ENCODE measurements at regions not wholly inside any gene's neighbourhood (a gene's known extent, or its start where the extent isn't known, plus 50 kb on each side); places are given as distances from the start of the nearest gene placed in this dataset.

GRCh38 chr6:98747273-98747672, 87.1 kb upstream of the POU3F2 start:
- H3K4me3 ChIP-seq (ENCODE audit: low read length, poor library complexity, severe bottlenecking): no peak overlapping the region
- H3K9me2 ChIP-seq (replicated peaks; ENCODE audit: low read depth, low read length): no peaks in the 10 kb centered on the region
- H2AFZ ChIP-seq (ENCODE audit: low read length): no peak overlapping the region
- H3K4me2 ChIP-seq (ENCODE audit: low read depth, low read length, poor library complexity, severe bottlenecking): no peak overlapping the region
- H3K27me3 ChIP-seq (ENCODE audit: insufficient read depth, low read length, poor library complexity, severe bottlenecking): no peaks in the 10 kb centered on the region
- TF ChIP-seq EZH2phosphoT487 (IDR thresholded peaks at IDR 0.05; ENCODE audit: borderline replicate concordance): no peak
- no peak for TF ChIP-seq CTCF (conservative IDR thresholded peaks at IDR 0.05; ENCODE audit: low read length)
- no peak overlapping the region for H3K9ac ChIP-seq (ENCODE audit: low read depth, low read length, poor library complexity, severe bottlenecking)
- H3K4me1 ChIP-seq (ENCODE audit: insufficient read depth, low read length, poor library complexity, severe bottlenecking): no peaks in the 10 kb centered on the region
- H3K36me3 ChIP-seq (ENCODE audit: insufficient read depth, low read length): no peaks in the 10 kb centered on the region
- H4K20me1 ChIP-seq (ENCODE audit: insufficient read depth, low read length, poor library complexity, severe bottlenecking): no peaks in the 10 kb centered on the region
- no peaks in the 10 kb centered on the region for H3K9me3 ChIP-seq (ENCODE audit: insufficient read depth, low read depth, low read length)
- H3F3A ChIP-seq (ENCODE audit: low read depth): no peaks in the 10 kb centered on the region
- H3K79me2 ChIP-seq (ENCODE audit: insufficient read depth, low read length): no peaks in the 10 kb centered on the region

GRCh38 chr6:98747960-98748359, 86.4 kb upstream of the POU3F2 start:
- Histone ChIP-seq H3F3A (ENCODE audit: low read depth) (no peaks in the 10 kb centered on the region), H3K9me2 (replicated peaks; ENCODE audit: low read depth, low read length) (no peaks in the 10 kb centered on the region), H4K20me1 (ENCODE audit: insufficient read depth, low read length, poor library complexity, severe bottlenecking) (no peaks in the 10 kb centered on the region), H3K9me3 (ENCODE audit: insufficient read depth, low read depth, low read length) (no peaks in the 10 kb centered on the region), H2AFZ (ENCODE audit: low read length) (no peak overlapping the region), H3K4me3 (ENCODE audit: low read length, poor library complexity, severe bottlenecking) (no peak overlapping the region), H3K27me3 (ENCODE audit: insufficient read depth, low read length, poor library complexity, severe bottlenecking) (no peaks in the 10 kb centered on the region), H3K36me3 (ENCODE audit: insufficient read depth, low read length) (no peaks in the 10 kb centered on the region), H3K4me2 (ENCODE audit: low read depth, low read length, poor library complexity, severe bottlenecking) (no peak overlapping the region), H3K79me2 (ENCODE audit: insufficient read depth, low read length) (no peaks in the 10 kb centered on the region), H3K4me1 (ENCODE audit: insufficient read depth, low read length, poor library complexity, severe bottlenecking) (no peaks in the 10 kb centered on the region), H3K9ac (ENCODE audit: low read depth, low read length, poor library complexity, severe bottlenecking) (no peak overlapping the region)
- TF ChIP-seq EZH2phosphoT487 (IDR thresholded peaks at IDR 0.05; ENCODE audit: borderline replicate concordance): no peak
- TF ChIP-seq CTCF (conservative IDR thresholded peaks at IDR 0.05; ENCODE audit: low read length): no peak

GRCh38 chr6:98759459-98759858, 74.9 kb upstream of the POU3F2 start:
- no peaks in the 10 kb centered on the region for H4K20me1 ChIP-seq (ENCODE audit: insufficient read depth, low read length, poor library complexity, severe bottlenecking)
- H2AFZ ChIP-seq (ENCODE audit: low read length): no peak overlapping the region
- no peaks in the 10 kb centered on the region for H3K27me3 ChIP-seq (ENCODE audit: insufficient read depth, low read length, poor library complexity, severe bottlenecking)
- H3K4me1 ChIP-seq (ENCODE audit: insufficient read depth, low read length, poor library complexity, severe bottlenecking): no peaks in the 10 kb centered on the region
- H3K9me3 ChIP-seq (ENCODE audit: insufficient read depth, low read depth, low read length): no peaks in the 10 kb centered on the region
- H3K9me2 ChIP-seq (replicated peaks; ENCODE audit: low read depth, low read length): no peaks in the 10 kb centered on the region
- H3F3A ChIP-seq (ENCODE audit: low read depth): no peaks in the 10 kb centered on the region
- H3K4me3 ChIP-seq (ENCODE audit: low read length, poor library complexity, severe bottlenecking): no peak overlapping the region
- H3K79me2 ChIP-seq (ENCODE audit: insufficient read depth, low read length): no peaks in the 10 kb centered on the region
- H3K36me3 ChIP-seq (ENCODE audit: insufficient read depth, low read length): no peaks in the 10 kb centered on the region
- no peak overlapping the region for H3K9ac ChIP-seq (ENCODE audit: low read depth, low read length, poor library complexity, severe bottlenecking)
- TF ChIP-seq CTCF (conservative IDR thresholded peaks at IDR 0.05; ENCODE audit: low read length): peak; percentile 14; the same call in 1 of the 2 replicates
- no peak for TF ChIP-seq EZH2phosphoT487 (IDR thresholded peaks at IDR 0.05; ENCODE audit: borderline replicate concordance)
- no peak overlapping the region for H3K4me2 ChIP-seq (ENCODE audit: low read depth, low read length, poor library complexity, severe bottlenecking)
